NT2/D1 (cell line): ENCODE measurements at regions not wholly inside any gene's neighbourhood (a gene's known extent, or its start where the extent isn't known, plus 50 kb on each side); places are given as distances from the start of the nearest gene placed in this dataset.

Source experiments
- SUZ12 ChIP-seq: IDR thresholded peaks from 2 replicates; pipeline ENCODE4 v1.6.1; 2011; ENCODE audit not compliant: insufficient read length, insufficient read depth; ENCODE audit errors: extremely low read depth
- YY1 ChIP-seq: IDR thresholded peaks from 2 replicates; pipeline ENCODE4 v1.6.1; 2011; ENCODE audit not compliant: insufficient read length, insufficient read depth
- ZNF274 ChIP-seq: IDR thresholded peaks from 2 replicates; pipeline ENCODE4 v1.6.1; 2011; ENCODE audit warnings: mild to moderate bottlenecking, low read depth, low read length

DNA sequence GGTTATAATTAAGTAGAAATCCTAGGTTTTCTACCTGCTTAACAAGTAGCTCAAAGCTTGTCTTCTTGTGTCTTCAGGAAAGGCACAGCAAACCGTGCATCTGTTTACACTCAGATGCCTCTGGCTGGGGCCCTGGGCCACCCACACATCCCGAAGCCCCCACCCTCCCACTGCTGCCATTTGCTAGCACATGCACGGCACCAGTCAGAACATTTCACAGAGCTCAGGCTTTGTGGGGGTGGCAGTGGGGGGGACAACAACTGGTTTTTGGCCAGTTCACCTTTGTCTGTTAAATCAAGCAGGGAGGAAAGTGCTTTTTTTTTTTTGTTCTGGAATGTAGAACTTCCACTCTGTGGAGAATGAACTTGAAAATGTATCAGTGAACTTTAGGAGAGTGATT, 77.7 kb downstream of the LINC00237 start:
- TF ChIP-seq SUZ12 (no peak), YY1 (no peak), ZNF274 (no peak)
